ENCODE measurements at regions not wholly inside any gene's neighbourhood (a gene's known extent, or its start where the extent isn't known, plus 50 kb on each side); places are given as distances from the start of the nearest gene placed in this dataset.
A peak's percentile ranks its signal among the peaks of the same experiment; 100 is the strongest.

GRCh38 chr9:84138541-84138940 lies 157.9 kb downstream of the RMI1 start:
- TF ChIP-seq CTCF (IDR thresholded peaks at IDR 0.05; ENCODE audit: low read depth, low read length): no peak
- in situ Hi-C loops (cut with HindIII; ENCODE audit: low sequenced_read_pairs): no loop called here
- no peak for DNase-seq (ENCODE audit: low read depth, low spot score)
- H3K4me3 ChIP-seq (ENCODE audit: low read depth, low read length): no peak overlapping the region

- in situ Hi-C loops (cut with HindIII; ENCODE audit: low sequenced_read_pairs): no loop called here
- H3K4me3 ChIP-seq (ENCODE audit: low read depth, low read length): no peak overlapping the region
- TF ChIP-seq CTCF (IDR thresholded peaks at IDR 0.05; ENCODE audit: low read depth, low read length): no peak
- peak; percentile 80 for DNase-seq (ENCODE audit: low read depth, low spot score)
Measured at GRCh38 chr9:84139296-84140070, 158.9 kb downstream of the RMI1 start.

GRCh38 chr9:84140535-84141101 lies 160.0 kb downstream of the RMI1 start:
- peak; percentile 24 for DNase-seq (ENCODE audit: low read depth, low spot score)
- in situ Hi-C loops (cut with HindIII; ENCODE audit: low sequenced_read_pairs): no loop called here

GRCh38 chr9:84141741-84142370 lies 161.3 kb downstream of the RMI1 start:
- TF ChIP-seq CTCF (IDR thresholded peaks at IDR 0.05; ENCODE audit: low read depth, low read length): no peak
- no peak for DNase-seq (ENCODE audit: low read depth, low spot score)
- in situ Hi-C loops (cut with HindIII; ENCODE audit: low sequenced_read_pairs): no loop called here
- no peak overlapping the region for H3K4me3 ChIP-seq (ENCODE audit: low read depth, low read length)

More at GRCh38 chr9:84140535-84141101, 160.0 kb downstream of the RMI1 start:
- no peak for TF ChIP-seq CTCF (IDR thresholded peaks at IDR 0.05; ENCODE audit: low read depth, low read length)
- peak overlapping the region; percentile 43 for H3K4me3 ChIP-seq (ENCODE audit: low read depth, low read length)

GRCh38 chr9:84145031-84145430 lies 164.4 kb downstream of the RMI1 start:
- in situ Hi-C loops (cut with HindIII; ENCODE audit: low sequenced_read_pairs): no loop called here
- TF ChIP-seq CTCF (IDR thresholded peaks at IDR 0.05; ENCODE audit: low read depth, low read length): no peak
- DNase-seq (ENCODE audit: low read depth, low spot score): no peak
- no peak overlapping the region for H3K4me3 ChIP-seq (ENCODE audit: low read depth, low read length)

- no peak overlapping the region for H3K4me3 ChIP-seq (ENCODE audit: low read depth, low read length)
- TF ChIP-seq CTCF (IDR thresholded peaks at IDR 0.05; ENCODE audit: low read depth, low read length): no peak
- in situ Hi-C loops (cut with HindIII; ENCODE audit: low sequenced_read_pairs): no loop called here
- DNase-seq (ENCODE audit: low read depth, low spot score): no peak
Measured at GRCh38 chr9:84145780-84146179, 165.2 kb downstream of the RMI1 start.

Measured in astrocyte of the spinal cord (primary cell).